ENCODE measurements at regions not wholly inside any gene's neighbourhood (a gene's known extent, or its start where the extent isn't known, plus 50 kb on each side); places are given as distances from the start of the nearest gene placed in this dataset.

GRCh38 chr3:106491796-106492195 lies 623.0 kb upstream of the CBLB start:
- H2BK15ac ChIP-seq (ENCODE audit: low read length): no peak overlapping the region
- no peak overlapping the region for H3K4ac ChIP-seq (ENCODE audit: low read length)
- no peaks in the 10 kb centered on the region for H3K36me3 ChIP-seq (replicated peaks in 1 of 2; ENCODE audit: control insufficient read depth in 2 of 2, insufficient read depth in 2 of 2, low read length in 2 of 2)
- H2BK5ac ChIP-seq (ENCODE audit: low read length): no peak overlapping the region
- H4K91ac ChIP-seq (ENCODE audit: low read depth, low read length, poor library complexity): no peak overlapping the region
- H3K14ac ChIP-seq (ENCODE audit: low read length): no peak overlapping the region
- no peak overlapping the region for H2AK5ac ChIP-seq (ENCODE audit: low read depth, low read length)
- no peak overlapping the region for H2BK12ac ChIP-seq (ENCODE audit: low read length)
- H3K18ac ChIP-seq (ENCODE audit: low read length): no peak overlapping the region
- no peak overlapping the region for H3K27ac ChIP-seq (replicated peaks; ENCODE audit: low read length)
- H3K9ac ChIP-seq (ENCODE audit: low read depth, low read length, poor library complexity): no peak overlapping the region
- no peak overlapping the region for H4K8ac ChIP-seq (ENCODE audit: low read depth, low read length)
- H2BK120ac ChIP-seq (ENCODE audit: low read depth, low read length): no peak overlapping the region
- no peak overlapping the region for H2AFZ ChIP-seq (ENCODE audit: low read length)
- H3K27me3 ChIP-seq (ENCODE audit: control insufficient read depth in 3 of 3, insufficient read depth in 3 of 3, low read depth in 1 of 3, low read length in 3 of 3): no peaks in the 10 kb centered on the region
- H3K4me3 ChIP-seq (ENCODE audit: low read length in 2 of 2): no peak overlapping the region
- no peak overlapping the region for H3K23ac ChIP-seq (ENCODE audit: low read depth, low read length, poor library complexity)
- no peaks in the 10 kb centered on the region for H3K9me3 ChIP-seq (replicated peaks in 1 of 2; ENCODE audit: control insufficient read depth in 2 of 2, insufficient read depth in 1 of 2, low read depth in 1 of 2, low read length in 2 of 2)
- no peaks in the 10 kb centered on the region for H3K79me1 ChIP-seq (ENCODE audit: low read depth, low read length)
- peaks cover 0 to 2% of the 10 kb centered on the region in 2 donors for H3K4me1 ChIP-seq (ENCODE audit: control insufficient read depth in 2 of 2, insufficient read depth in 1 of 2, low read depth in 1 of 2, low read length in 2 of 2)
- H3K4me2 ChIP-seq (ENCODE audit: insufficient read depth, low read length, poor library complexity, severe bottlenecking): no peak overlapping the region
- no peak for DNase-seq (ENCODE audit: low spot score)

- Histone ChIP-seq H3K4me1 (ENCODE audit: control insufficient read depth in 2 of 2, insufficient read depth in 1 of 2, low read depth in 1 of 2, low read length in 2 of 2) (no peaks in the 10 kb centered on the region), H3K9ac (ENCODE audit: low read depth, low read length, poor library complexity) (no peak overlapping the region), H2AFZ (ENCODE audit: low read length) (no peak overlapping the region), H2AK5ac (ENCODE audit: low read depth, low read length) (no peak overlapping the region), H3K4ac (ENCODE audit: low read length) (no peak overlapping the region), H3K18ac (ENCODE audit: low read length) (no peak overlapping the region), H3K9me3 (replicated peaks in 1 of 2; ENCODE audit: control insufficient read depth in 2 of 2, insufficient read depth in 1 of 2, low read depth in 1 of 2, low read length in 2 of 2) (no peaks in the 10 kb centered on the region), H2BK12ac (ENCODE audit: low read length) (no peak overlapping the region), H2BK5ac (ENCODE audit: low read length) (no peak overlapping the region), H2BK15ac (ENCODE audit: low read length) (no peak overlapping the region), H3K79me1 (ENCODE audit: low read depth, low read length) (no peaks in the 10 kb centered on the region), H3K4me2 (ENCODE audit: insufficient read depth, low read length, poor library complexity, severe bottlenecking) (no peak overlapping the region), H4K91ac (ENCODE audit: low read depth, low read length, poor library complexity) (no peak overlapping the region), H4K8ac (ENCODE audit: low read depth, low read length) (no peak overlapping the region), H3K4me3 (ENCODE audit: low read length in 2 of 2) (no peak overlapping the region), H3K14ac (ENCODE audit: low read length) (no peak overlapping the region), H2BK120ac (ENCODE audit: low read depth, low read length) (no peak overlapping the region), H3K23ac (ENCODE audit: low read depth, low read length, poor library complexity) (no peak overlapping the region), H3K36me3 (replicated peaks in 1 of 2; ENCODE audit: control insufficient read depth in 2 of 2, insufficient read depth in 2 of 2, low read length in 2 of 2) (no peaks in the 10 kb centered on the region), H3K27ac (replicated peaks; ENCODE audit: low read length) (no peak overlapping the region), H3K27me3 (ENCODE audit: control insufficient read depth in 3 of 3, insufficient read depth in 3 of 3, low read depth in 1 of 3, low read length in 3 of 3) (no peaks in the 10 kb centered on the region)
- DNase-seq (ENCODE audit: low spot score): no peak
These were observed 639.6 kb upstream of the CBLB start for GRCh38 chr3:106508331-106508893.

GRCh38 chr3:106510206-106510605 lies 641.4 kb upstream of the CBLB start:
- no peaks in the 10 kb centered on the region for H3K9me3 ChIP-seq (replicated peaks in 1 of 2; ENCODE audit: control insufficient read depth in 2 of 2, insufficient read depth in 1 of 2, low read depth in 1 of 2, low read length in 2 of 2)

DNA sequence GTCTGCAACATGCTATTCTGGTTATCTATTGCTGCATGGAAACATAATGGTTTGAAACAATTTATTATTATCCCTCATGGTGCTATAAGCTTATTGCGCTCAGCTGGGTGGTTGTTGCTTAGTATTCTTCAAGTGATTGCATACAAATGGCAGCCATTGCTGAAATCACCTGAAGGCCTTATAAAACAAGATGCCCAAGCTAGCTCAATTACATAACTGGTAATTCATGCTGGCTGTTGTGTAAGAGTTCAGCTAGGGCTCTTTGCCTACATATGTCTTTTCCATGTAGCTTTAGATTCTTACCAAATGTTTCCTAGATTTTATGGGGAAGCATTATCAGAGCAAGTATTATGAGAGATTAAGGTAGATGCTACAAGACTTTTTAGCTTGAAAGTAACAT lies 644.0 kb upstream of the CBLB start:
- Histone ChIP-seq H3K27ac (replicated peaks; ENCODE audit: low read length) (no peak overlapping the region), H3K18ac (ENCODE audit: low read length) (no peak overlapping the region), H3K9ac (ENCODE audit: low read depth, low read length, poor library complexity) (no peak overlapping the region), H2BK12ac (ENCODE audit: low read length) (no peak overlapping the region), H2AK5ac (ENCODE audit: low read depth, low read length) (no peak overlapping the region), H2BK5ac (ENCODE audit: low read length) (no peak overlapping the region), H2BK120ac (ENCODE audit: low read depth, low read length) (no peak overlapping the region), H3K23ac (ENCODE audit: low read depth, low read length, poor library complexity) (no peak overlapping the region), H3K14ac (ENCODE audit: low read length) (no peak overlapping the region), H3K4me1 (ENCODE audit: control insufficient read depth in 2 of 2, insufficient read depth in 1 of 2, low read depth in 1 of 2, low read length in 2 of 2) (peaks cover 4 to 5% of the 10 kb centered on the region in 2 donors), H3K4ac (ENCODE audit: low read length) (no peak overlapping the region), H4K8ac (ENCODE audit: low read depth, low read length) (no peak overlapping the region), H3K4me3 (ENCODE audit: low read length in 2 of 2) (no peak overlapping the region), H3K79me1 (ENCODE audit: low read depth, low read length) (no peaks in the 10 kb centered on the region), H3K9me3 (replicated peaks in 1 of 2; ENCODE audit: control insufficient read depth in 2 of 2, insufficient read depth in 1 of 2, low read depth in 1 of 2, low read length in 2 of 2) (no peaks in the 10 kb centered on the region), H2BK15ac (ENCODE audit: low read length) (no peak overlapping the region), H3K4me2 (ENCODE audit: insufficient read depth, low read length, poor library complexity, severe bottlenecking) (no peak overlapping the region), H4K91ac (ENCODE audit: low read depth, low read length, poor library complexity) (no peak overlapping the region), H3K27me3 (ENCODE audit: control insufficient read depth in 3 of 3, insufficient read depth in 3 of 3, low read depth in 1 of 3, low read length in 3 of 3) (no peaks in the 10 kb centered on the region), H2AFZ (ENCODE audit: low read length) (no peak overlapping the region), H3K36me3 (replicated peaks in 1 of 2; ENCODE audit: control insufficient read depth in 2 of 2, insufficient read depth in 2 of 2, low read length in 2 of 2) (peaks cover 0 to 2% of the 10 kb centered on the region in 2 donors)
- DNase-seq (ENCODE audit: low spot score): no peak
- no CpG with 5 or more reads among the region's 1 CpG for WGBS, 2 donors (ENCODE audit: extremely low coverage in 2 of 2, insufficient read length in 2 of 2, insufficient replicate concordance in 1 of 2)

More at GRCh38 chr3:106510206-106510605, 641.4 kb upstream of the CBLB start:
- Histone ChIP-seq H3K14ac (ENCODE audit: low read length) (no peak overlapping the region), H3K4ac (ENCODE audit: low read length) (no peak overlapping the region), H3K18ac (ENCODE audit: low read length) (no peak overlapping the region), H3K23ac (ENCODE audit: low read depth, low read length, poor library complexity) (no peak overlapping the region), H3K27ac (replicated peaks; ENCODE audit: low read length) (no peak overlapping the region), H2AK5ac (ENCODE audit: low read depth, low read length) (no peak overlapping the region), H2BK120ac (ENCODE audit: low read depth, low read length) (no peak overlapping the region), H3K9ac (ENCODE audit: low read depth, low read length, poor library complexity) (no peak overlapping the region), H2BK12ac (ENCODE audit: low read length) (no peak overlapping the region), H2BK15ac (ENCODE audit: low read length) (no peak overlapping the region), H2AFZ (ENCODE audit: low read length) (no peak overlapping the region), H4K91ac (ENCODE audit: low read depth, low read length, poor library complexity) (no peak overlapping the region), H4K8ac (ENCODE audit: low read depth, low read length) (no peak overlapping the region), H3K79me1 (ENCODE audit: low read depth, low read length) (no peaks in the 10 kb centered on the region), H3K4me1 (ENCODE audit: control insufficient read depth in 2 of 2, insufficient read depth in 1 of 2, low read depth in 1 of 2, low read length in 2 of 2) (no peaks in the 10 kb centered on the region), H2BK5ac (ENCODE audit: low read length) (no peak overlapping the region), H3K4me2 (ENCODE audit: insufficient read depth, low read length, poor library complexity, severe bottlenecking) (no peak overlapping the region), H3K27me3 (ENCODE audit: control insufficient read depth in 3 of 3, insufficient read depth in 3 of 3, low read depth in 1 of 3, low read length in 3 of 3) (no peaks in the 10 kb centered on the region), H3K36me3 (replicated peaks in 1 of 2; ENCODE audit: control insufficient read depth in 2 of 2, insufficient read depth in 2 of 2, low read length in 2 of 2) (no peaks in the 10 kb centered on the region), H3K4me3 (ENCODE audit: low read length in 2 of 2) (no peak overlapping the region)
- no peak for DNase-seq (ENCODE audit: low spot score)
- no CpG with 5 or more reads among the region's 1 CpG for WGBS, 2 donors (ENCODE audit: extremely low coverage in 2 of 2, insufficient read length in 2 of 2, insufficient replicate concordance in 1 of 2)

Measured in neuronal stem cell (in vitro differentiated cells).